ENCODE measurements at regions not wholly inside any gene's neighbourhood (a gene's known extent, or its start where the extent isn't known, plus 50 kb on each side); places are given as distances from the start of the nearest gene placed in this dataset.

GRCh38 chr1:82894635-82895034 lies 1093.9 kb downstream of the ADGRL2 start:
- Mint-ChIP-seq H3K27ac (no peak overlapping the region), H3K27me3 (ENCODE audit: low read depth) (no peaks in the 10 kb centered on the region), H3K36me3 (no peaks in the 10 kb centered on the region), H3K9me3 (peaks cover 3% of the 10 kb centered on the region), H3K4me1 (no peaks in the 10 kb centered on the region), H3K4me3 (no peak overlapping the region)
- TF ChIP-seq CTCF (IDR thresholded peaks at IDR 0.05; ENCODE audit: unreplicated experiment), result no peak
- DNase-seq (ENCODE audit: low spot score in 2 of 2, unreplicated experiment in 2 of 2), result no peak

GRCh38 chr1:82893712-82894470 lies 1093.2 kb downstream of the ADGRL2 start:
- DNase-seq (ENCODE audit: low spot score in 2 of 2, unreplicated experiment in 2 of 2), result no peak
- TF ChIP-seq CTCF (IDR thresholded peaks at IDR 0.05; ENCODE audit: unreplicated experiment), result no peak
- H3K27me3 Mint-ChIP-seq (ENCODE audit: low read depth), result no peaks in the 10 kb centered on the region
- H3K27ac Mint-ChIP-seq, result no peak overlapping the region
- H3K9me3 Mint-ChIP-seq, result peaks cover 3% of the 10 kb centered on the region
- no peak overlapping the region for H3K4me3 Mint-ChIP-seq
- no peaks in the 10 kb centered on the region for H3K36me3 Mint-ChIP-seq
- H3K4me1 Mint-ChIP-seq, result no peaks in the 10 kb centered on the region

GRCh38 chr1:82880506-82880905 lies 1079.8 kb downstream of the ADGRL2 start:
- Mint-ChIP-seq H3K4me3 (no peak overlapping the region), H3K27ac (no peak overlapping the region), H3K36me3 (no peaks in the 10 kb centered on the region), H3K27me3 (ENCODE audit: low read depth) (no peaks in the 10 kb centered on the region), H3K9me3 (no peaks in the 10 kb centered on the region), H3K4me1 (peaks cover 2% of the 10 kb centered on the region)
- DNase-seq (ENCODE audit: low spot score in 2 of 2, unreplicated experiment in 2 of 2), result no peak
- no peak for TF ChIP-seq CTCF (IDR thresholded peaks at IDR 0.05; ENCODE audit: unreplicated experiment)

- Mint-ChIP-seq H3K27ac (no peak overlapping the region), H3K9me3 (no peaks in the 10 kb centered on the region), H3K4me1 (peaks cover 2% of the 10 kb centered on the region), H3K4me3 (no peak overlapping the region), H3K27me3 (ENCODE audit: low read depth) (no peaks in the 10 kb centered on the region), H3K36me3 (no peaks in the 10 kb centered on the region)
- no peak for TF ChIP-seq CTCF (IDR thresholded peaks at IDR 0.05; ENCODE audit: unreplicated experiment)
- DNase-seq (ENCODE audit: low spot score in 2 of 2, unreplicated experiment in 2 of 2), result no peak
Measured at GRCh38 chr1:82879701-82880305, 1079.1 kb downstream of the ADGRL2 start.

GRCh38 chr1:82875170-82875569 lies 1074.4 kb downstream of the ADGRL2 start:
- TF ChIP-seq CTCF (IDR thresholded peaks at IDR 0.05; ENCODE audit: unreplicated experiment), result no peak
- H3K4me3 Mint-ChIP-seq, result no peak overlapping the region
- H3K27ac Mint-ChIP-seq, result no peak overlapping the region
- H3K27me3 Mint-ChIP-seq (ENCODE audit: low read depth), result no peaks in the 10 kb centered on the region
- no peak for DNase-seq (ENCODE audit: low spot score in 2 of 2, unreplicated experiment in 2 of 2)
- no peaks in the 10 kb centered on the region for H3K9me3 Mint-ChIP-seq
- peaks cover 1% of the 10 kb centered on the region for H3K4me1 Mint-ChIP-seq
- no peaks in the 10 kb centered on the region for H3K36me3 Mint-ChIP-seq
